Tibial artery (tissue), 4 donors: ENCODE measurements at regions not wholly inside any gene's neighbourhood (a gene's known extent, or its start where the extent isn't known, plus 50 kb on each side); places are given as distances from the start of the nearest gene placed in this dataset.

ENCODE experiments used
- DNase-seq, 2 donors: peaks; one replicate each; pipeline ENCODE4 v3.0.0-alpha.2; 2019
- H3K27ac ChIP-seq, 2 donors: fragments of 200-600 bp; sonication (generic) in 1 of 2; 1 replicate in 1 of 2; 2 replicates in 1 of 2; pipeline ENCODE4 v1.5.1; 2018 to 2019; ENCODE audit warnings: mild to moderate bottlenecking in 1 of 2
- H3K27me3 ChIP-seq, 2 donors: fragments of 200-600 bp; sonication (generic) in 1 of 2; one replicate each; pipeline versions ENCODE4 v1.5.1 to v1.6.0; 2016 to 2019
- H3K36me3 ChIP-seq, 3 donors: fragments of 200-600 bp; sonication (generic) in 2 of 3; one replicate each; pipeline ENCODE4 v1.5.1; 2016 to 2019; ENCODE audit warnings: mild to moderate bottlenecking in 2 of 3
- H3K4me1 ChIP-seq, 4 donors: fragments of 200-600 bp; sonication (generic) in 2 of 4; 1 replicate in 3 of 4; 2 replicates in 1 of 4; pipeline ENCODE4 v1.5.1; 2016 to 2019
- H3K4me3 ChIP-seq, 2 donors: fragments of 200-600 bp; sonication (generic) in 1 of 2; 1 replicate in 1 of 2; 2 replicates in 1 of 2; pipeline ENCODE4 v1.5.1; 2018 to 2019; ENCODE audit warnings: mild to moderate bottlenecking in 2 of 2
- H3K9me3 ChIP-seq, 3 donors: fragments of 200-600 bp; sonication (generic) in 1 of 3; one replicate each; pipeline ENCODE4 v1.5.1; 2016 to 2019
- intact Hi-C: fragments of 100-400 bp; cut with DNase I; formaldehyde crosslinking; loops from one replicate; pipeline ENCODE4 v1.15.0; 2023; ENCODE audit warnings: low total_unique reads
- TF ChIP-seq, protein P1 (sequence below), 2 experiments: fragments of 200-600 bp in 1 of 2; fragments of 450-650 bp in 1 of 2; IDR thresholded peaks; one replicate each; pipeline ENCODE4 v1.5.1; 2017 to 2019; ENCODE audit warnings: antibody characterized with exemption in 2 of 2, mild to moderate bottlenecking in 1 of 2, moderate library complexity in 1 of 2

GRCh38 chr13:72537782-72538181 lies 189.6 kb downstream of the MZT1 start:
- TF ChIP-seq, protein P1, sequence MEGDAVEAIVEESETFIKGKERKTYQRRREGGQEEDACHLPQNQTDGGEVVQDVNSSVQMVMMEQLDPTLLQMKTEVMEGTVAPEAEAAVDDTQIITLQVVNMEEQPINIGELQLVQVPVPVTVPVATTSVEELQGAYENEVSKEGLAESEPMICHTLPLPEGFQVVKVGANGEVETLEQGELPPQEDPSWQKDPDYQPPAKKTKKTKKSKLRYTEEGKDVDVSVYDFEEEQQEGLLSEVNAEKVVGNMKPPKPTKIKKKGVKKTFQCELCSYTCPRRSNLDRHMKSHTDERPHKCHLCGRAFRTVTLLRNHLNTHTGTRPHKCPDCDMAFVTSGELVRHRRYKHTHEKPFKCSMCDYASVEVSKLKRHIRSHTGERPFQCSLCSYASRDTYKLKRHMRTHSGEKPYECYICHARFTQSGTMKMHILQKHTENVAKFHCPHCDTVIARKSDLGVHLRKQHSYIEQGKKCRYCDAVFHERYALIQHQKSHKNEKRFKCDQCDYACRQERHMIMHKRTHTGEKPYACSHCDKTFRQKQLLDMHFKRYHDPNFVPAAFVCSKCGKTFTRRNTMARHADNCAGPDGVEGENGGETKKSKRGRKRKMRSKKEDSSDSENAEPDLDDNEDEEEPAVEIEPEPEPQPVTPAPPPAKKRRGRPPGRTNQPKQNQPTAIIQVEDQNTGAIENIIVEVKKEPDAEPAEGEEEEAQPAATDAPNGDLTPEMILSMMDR (IDR thresholded peaks at IDR 0.05), result no peak
- Histone ChIP-seq H3K36me3 (no peaks in the 10 kb centered on the region), H3K4me1 (no peaks in the 10 kb centered on the region), H3K9me3 (no peaks in the 10 kb centered on the region), H3K27me3 (no peaks in the 10 kb centered on the region), H3K4me3 (no peak overlapping the region), H3K27ac (no peak overlapping the region)
- intact Hi-C loops, result no loop called here
- DNase-seq, result no peak

GRCh38 chr13:72537395-72537780 lies 190.0 kb downstream of the MZT1 start:
- no peak overlapping the region for H3K27ac ChIP-seq
- no peaks in the 10 kb centered on the region for H3K9me3 ChIP-seq
- no peaks in the 10 kb centered on the region for H3K36me3 ChIP-seq
- intact Hi-C loops, result no loop called here
- H3K27me3 ChIP-seq, result no peaks in the 10 kb centered on the region
- H3K4me3 ChIP-seq, result no peak overlapping the region
- no peak for DNase-seq
- TF ChIP-seq, protein P1 (IDR thresholded peaks at IDR 0.05), result no peak
- no peaks in the 10 kb centered on the region for H3K4me1 ChIP-seq

DNA sequence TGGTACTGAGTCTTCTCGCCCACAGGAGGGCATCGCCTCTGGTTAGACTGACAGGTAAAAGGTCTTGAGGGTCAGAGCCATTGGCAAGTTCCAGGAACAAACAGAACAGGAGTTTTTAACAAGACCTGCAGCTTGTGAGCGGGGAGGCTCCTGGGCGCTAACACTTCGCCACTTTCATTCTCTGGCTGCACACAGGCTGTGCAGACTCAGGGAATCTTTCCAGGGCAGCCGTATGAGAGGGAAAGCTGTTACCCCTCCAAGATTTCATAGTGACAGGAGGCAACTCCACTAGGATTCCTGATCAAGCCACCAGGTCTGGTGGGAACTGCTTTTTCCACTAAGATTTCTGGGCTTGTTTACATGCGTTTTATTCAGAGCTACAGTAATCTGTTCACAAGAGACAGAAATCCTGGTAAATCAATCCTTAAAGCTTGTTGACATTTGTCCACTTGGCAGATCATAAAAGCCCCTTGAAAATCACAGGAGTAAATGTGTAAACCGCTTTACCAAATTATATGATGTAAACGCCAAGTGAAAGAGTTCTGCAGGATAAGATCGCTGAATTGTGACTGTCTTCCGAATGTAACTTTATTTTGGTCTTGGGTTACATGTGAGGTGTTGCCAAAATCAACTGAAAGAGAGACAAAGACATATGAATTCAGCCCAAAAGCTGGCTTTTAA lies 190.6 kb downstream of the MZT1 start:
- Histone ChIP-seq H3K27ac (no peak overlapping the region), H3K4me1 (no peaks in the 10 kb centered on the region), H3K9me3 (no peaks in the 10 kb centered on the region), H3K27me3 (no peaks in the 10 kb centered on the region), H3K4me3 (no peak overlapping the region), H3K36me3 (no peaks in the 10 kb centered on the region)
- TF ChIP-seq, protein P1 (IDR thresholded peaks at IDR 0.05), result no peak
- DNase-seq, result no peak
- intact Hi-C loops, result no loop called here

DNA sequence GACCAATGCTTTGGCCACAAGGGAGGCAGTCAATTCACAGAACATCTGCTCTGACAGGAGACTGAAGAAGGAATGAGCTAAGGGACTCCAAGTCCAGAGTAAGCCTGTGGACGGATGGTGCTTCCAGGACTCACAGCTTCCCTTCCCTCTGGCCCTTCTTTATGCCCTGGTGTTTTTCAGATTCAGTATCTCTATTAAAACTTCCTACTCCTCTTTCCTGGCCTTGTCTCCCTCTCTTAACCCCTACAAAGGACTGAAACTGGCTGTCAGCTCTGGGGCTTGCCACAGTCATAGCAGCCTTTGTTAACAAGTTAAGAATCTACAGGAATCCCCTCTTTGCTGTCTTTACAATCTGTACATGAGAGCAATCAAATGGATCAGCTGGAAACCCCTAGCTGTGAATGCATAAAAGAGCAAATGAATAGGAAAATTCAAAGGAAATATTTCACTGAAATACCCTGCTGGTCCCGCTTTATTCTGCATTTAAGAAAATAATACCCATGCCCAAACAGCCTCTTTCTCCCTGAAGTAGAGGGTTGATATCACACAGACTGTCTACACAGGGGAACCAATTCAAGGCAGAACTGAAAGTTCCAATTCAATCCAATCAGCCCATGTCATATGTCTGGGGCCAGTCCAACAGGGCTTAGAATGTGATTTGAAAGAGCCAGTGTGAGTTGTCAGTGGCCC lies 192.3 kb downstream of the MZT1 start:
- Histone ChIP-seq H3K27me3 (no peaks in the 10 kb centered on the region), H3K36me3 (no peaks in the 10 kb centered on the region), H3K9me3 (no peaks in the 10 kb centered on the region), H3K4me1 (no peaks in the 10 kb centered on the region), H3K27ac (no peak overlapping the region), H3K4me3 (no peak overlapping the region)
- TF ChIP-seq, protein P1 (IDR thresholded peaks at IDR 0.05), result no peak
- intact Hi-C loops, result no loop called here
- DNase-seq, result no peak

DNA sequence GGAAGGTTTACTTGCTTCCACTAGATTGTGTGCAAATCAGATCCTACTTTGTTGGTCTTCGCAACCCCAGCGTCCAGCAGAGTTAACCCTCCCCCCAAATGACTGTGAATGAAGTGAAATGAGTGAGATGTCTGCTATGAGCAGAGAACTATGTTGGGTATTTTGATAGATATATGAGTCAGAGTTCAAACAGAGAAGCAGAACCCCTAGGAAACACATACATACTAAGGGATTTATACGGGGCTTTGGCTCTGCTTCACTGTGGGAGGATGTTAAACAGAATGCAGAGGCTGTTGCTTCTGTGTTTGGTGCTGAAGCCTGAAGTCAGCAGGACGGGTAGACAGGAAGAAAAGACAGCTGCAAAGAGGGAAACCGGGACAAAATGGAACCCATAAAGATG lies 197.0 kb downstream of the MZT1 start:
- no peaks in the 10 kb centered on the region for H3K27me3 ChIP-seq
- DNase-seq, result no peak
- H3K4me1 ChIP-seq, result no peaks in the 10 kb centered on the region
- H3K27ac ChIP-seq, result no peak overlapping the region
- H3K36me3 ChIP-seq, result no peaks in the 10 kb centered on the region
- H3K9me3 ChIP-seq, result no peaks in the 10 kb centered on the region
- intact Hi-C loops, result no loop called here
- H3K4me3 ChIP-seq, result no peak overlapping the region
- TF ChIP-seq, protein P1 (IDR thresholded peaks at IDR 0.05), result no peak
